ENCODE measurements at regions not wholly inside any gene's neighbourhood (a gene's known extent, or its start where the extent isn't known, plus 50 kb on each side); places are given as distances from the start of the nearest gene placed in this dataset.

GRCh38 chr13:103931885-103932284, 865.7 kb upstream of the SLC10A2 start:
- H3K9me3 ChIP-seq (ENCODE audit: control insufficient read depth, insufficient read depth, low read length): no peaks in the 10 kb centered on the region; the same call in 1 of the 2 replicates
- H3K27ac ChIP-seq (ENCODE audit: insufficient read depth, low read length): no peak overlapping the region
- H3K23ac ChIP-seq (ENCODE audit: low read depth, low read length): no peak overlapping the region
- no peaks in the 10 kb centered on the region for H3K36me3 ChIP-seq (ENCODE audit: control insufficient read depth, insufficient read depth, low read length)
- no peaks in the 10 kb centered on the region for H3K9me1 ChIP-seq (ENCODE audit: insufficient read depth, low read length)
- H2AFZ ChIP-seq (replicated peaks; ENCODE audit: low read length, poor library complexity): no peak overlapping the region
- H2AK9ac ChIP-seq (replicated peaks; ENCODE audit: low read depth, low read length, poor library complexity): no peak overlapping the region
- no peak overlapping the region for H4K5ac ChIP-seq (ENCODE audit: low read depth, low read length)
- DNase-seq: no peak
- H4K20me1 ChIP-seq (ENCODE audit: insufficient read depth, low read length): no peaks in the 10 kb centered on the region
- ATAC-seq (ENCODE audit: low read depth): no peak
- H3K56ac ChIP-seq (ENCODE audit: extremely low read depth, insufficient read depth, low read length): no peak overlapping the region
- no peak overlapping the region for H2BK20ac ChIP-seq (ENCODE audit: low read depth, low read length)
- ChIA-PET CTCF (interaction anchor here (0.7 kb wide), 1 partner anchor 21 kb away, joined by 3 read pairs; no protein-coding TSS in a partner anchor), POLR2A (ENCODE audit: unreplicated experiment) (no interaction called here)
- H2BK120ac ChIP-seq (ENCODE audit: low read depth, low read length): no peak overlapping the region
- in situ Hi-C loops (cut with MboI; ENCODE audit: low sequenced_read_pairs) (no loop called here), dilution Hi-C loops (cut with HindIII; ENCODE audit: low sequenced_read_pairs, unreplicated experiment) (no loop called here), intact Hi-C loops (cut with micrococcal nuclease) (no loop called here)
- TF ChIP-seq, protein P1, sequence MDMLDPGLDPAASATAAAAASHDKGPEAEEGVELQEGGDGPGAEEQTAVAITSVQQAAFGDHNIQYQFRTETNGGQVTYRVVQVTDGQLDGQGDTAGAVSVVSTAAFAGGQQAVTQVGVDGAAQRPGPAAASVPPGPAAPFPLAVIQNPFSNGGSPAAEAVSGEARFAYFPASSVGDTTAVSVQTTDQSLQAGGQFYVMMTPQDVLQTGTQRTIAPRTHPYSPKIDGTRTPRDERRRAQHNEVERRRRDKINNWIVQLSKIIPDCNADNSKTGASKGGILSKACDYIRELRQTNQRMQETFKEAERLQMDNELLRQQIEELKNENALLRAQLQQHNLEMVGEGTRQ (IDR thresholded peaks at IDR 0.05; ENCODE audit: low read depth, low read length): no peak
- TF ChIP-seq MXI1 (IDR thresholded peaks at IDR 0.05; ENCODE audit: borderline replicate concordance, low read depth, low read length) (no peak), NFE2L2 (IDR thresholded peaks at IDR 0.05; ENCODE audit: low read depth, low read length) (no peak), POLR2A (IDR thresholded peaks at IDR 0.05; ENCODE audit: low read depth, low read length) (no peak), CHD1 (IDR thresholded peaks at IDR 0.05; ENCODE audit: low read depth, low read length) (no peak)
- TF ChIP-seq, protein P2, sequence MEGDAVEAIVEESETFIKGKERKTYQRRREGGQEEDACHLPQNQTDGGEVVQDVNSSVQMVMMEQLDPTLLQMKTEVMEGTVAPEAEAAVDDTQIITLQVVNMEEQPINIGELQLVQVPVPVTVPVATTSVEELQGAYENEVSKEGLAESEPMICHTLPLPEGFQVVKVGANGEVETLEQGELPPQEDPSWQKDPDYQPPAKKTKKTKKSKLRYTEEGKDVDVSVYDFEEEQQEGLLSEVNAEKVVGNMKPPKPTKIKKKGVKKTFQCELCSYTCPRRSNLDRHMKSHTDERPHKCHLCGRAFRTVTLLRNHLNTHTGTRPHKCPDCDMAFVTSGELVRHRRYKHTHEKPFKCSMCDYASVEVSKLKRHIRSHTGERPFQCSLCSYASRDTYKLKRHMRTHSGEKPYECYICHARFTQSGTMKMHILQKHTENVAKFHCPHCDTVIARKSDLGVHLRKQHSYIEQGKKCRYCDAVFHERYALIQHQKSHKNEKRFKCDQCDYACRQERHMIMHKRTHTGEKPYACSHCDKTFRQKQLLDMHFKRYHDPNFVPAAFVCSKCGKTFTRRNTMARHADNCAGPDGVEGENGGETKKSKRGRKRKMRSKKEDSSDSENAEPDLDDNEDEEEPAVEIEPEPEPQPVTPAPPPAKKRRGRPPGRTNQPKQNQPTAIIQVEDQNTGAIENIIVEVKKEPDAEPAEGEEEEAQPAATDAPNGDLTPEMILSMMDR (conservative IDR thresholded peaks at IDR 0.05; ENCODE audit: low read depth, low read length): no peak
- H3K4ac ChIP-seq (ENCODE audit: low read depth, low read length): no peak overlapping the region
- H3K27me3 ChIP-seq (ENCODE audit: control insufficient read depth, insufficient read depth, low read length): no peaks in the 10 kb centered on the region
- H2AK5ac ChIP-seq (ENCODE audit: low read depth, low read length): no peak overlapping the region
- BruUV-seq (replicated peaks): no TSS peak
- no peak overlapping the region for H3K18ac ChIP-seq (ENCODE audit: low read depth, low read length)
- no peak overlapping the region for H3K14ac ChIP-seq (replicated peaks; ENCODE audit: low read depth, low read length)
- no peaks in the 10 kb centered on the region for H3K79me1 ChIP-seq (ENCODE audit: low read depth in 1 of 2, low read length in 2 of 2)
- H2BK15ac ChIP-seq (ENCODE audit: low read depth, low read length): no peak overlapping the region
- no peak overlapping the region for H3K4me2 ChIP-seq (ENCODE audit: low read depth, low read length)
- no peak overlapping the region for H4K91ac ChIP-seq (ENCODE audit: insufficient read depth, low read depth, low read length)
- no peak overlapping the region for H4K8ac ChIP-seq (ENCODE audit: low read depth in 2 of 2, low read length in 2 of 2)
- no peak overlapping the region for H3K9ac ChIP-seq (ENCODE audit: low read depth, low read length)
- no CpG with 5 or more reads among the region's 12 CpGs for WGBS, 2 experiments (ENCODE audit: extremely low coverage in 2 of 2, insufficient read length in 1 of 2)
- no peak overlapping the region for H2BK5ac ChIP-seq (ENCODE audit: low read depth, low read length, poor library complexity, severe bottlenecking)
- no peaks in the 10 kb centered on the region for H3K4me1 ChIP-seq (ENCODE audit: control insufficient read depth, insufficient read depth, low read length)
- no peak overlapping the region for H3K4me3 ChIP-seq (ENCODE audit: insufficient read depth, low read depth, low read length)

Data from IMR-90 (cell line).